ENCODE measurements at regions not wholly inside any gene's neighbourhood (a gene's known extent, or its start where the extent isn't known, plus 50 kb on each side); places are given as distances from the start of the nearest gene placed in this dataset.

DNA sequence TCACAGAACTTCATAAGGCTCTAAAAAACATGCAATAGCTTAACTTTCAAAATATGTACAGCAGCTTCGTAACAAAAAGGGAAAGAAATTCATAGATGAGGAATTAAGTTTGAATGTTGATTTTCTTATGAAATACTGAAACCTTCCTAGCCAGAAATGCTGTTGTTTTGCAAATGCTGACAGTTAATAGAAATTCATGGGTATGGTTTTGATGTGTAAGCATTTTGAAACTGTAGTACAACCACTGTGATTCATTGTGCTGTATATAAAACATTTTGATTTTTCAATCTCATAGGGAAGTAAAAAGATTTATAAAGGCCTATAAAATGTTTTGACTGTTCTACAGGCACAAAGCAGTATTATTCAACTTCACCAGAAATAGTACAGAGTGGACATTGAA, 228.4 kb upstream of the EYS start:
- no peak overlapping the region for H3K4me3 Mint-ChIP-seq
- no peaks in the 10 kb centered on the region for H3K36me3 Mint-ChIP-seq (ENCODE audit: low read depth)
- TF ChIP-seq, protein P1, sequence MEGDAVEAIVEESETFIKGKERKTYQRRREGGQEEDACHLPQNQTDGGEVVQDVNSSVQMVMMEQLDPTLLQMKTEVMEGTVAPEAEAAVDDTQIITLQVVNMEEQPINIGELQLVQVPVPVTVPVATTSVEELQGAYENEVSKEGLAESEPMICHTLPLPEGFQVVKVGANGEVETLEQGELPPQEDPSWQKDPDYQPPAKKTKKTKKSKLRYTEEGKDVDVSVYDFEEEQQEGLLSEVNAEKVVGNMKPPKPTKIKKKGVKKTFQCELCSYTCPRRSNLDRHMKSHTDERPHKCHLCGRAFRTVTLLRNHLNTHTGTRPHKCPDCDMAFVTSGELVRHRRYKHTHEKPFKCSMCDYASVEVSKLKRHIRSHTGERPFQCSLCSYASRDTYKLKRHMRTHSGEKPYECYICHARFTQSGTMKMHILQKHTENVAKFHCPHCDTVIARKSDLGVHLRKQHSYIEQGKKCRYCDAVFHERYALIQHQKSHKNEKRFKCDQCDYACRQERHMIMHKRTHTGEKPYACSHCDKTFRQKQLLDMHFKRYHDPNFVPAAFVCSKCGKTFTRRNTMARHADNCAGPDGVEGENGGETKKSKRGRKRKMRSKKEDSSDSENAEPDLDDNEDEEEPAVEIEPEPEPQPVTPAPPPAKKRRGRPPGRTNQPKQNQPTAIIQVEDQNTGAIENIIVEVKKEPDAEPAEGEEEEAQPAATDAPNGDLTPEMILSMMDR (IDR thresholded peaks at IDR 0.05) = no peak

DNA sequence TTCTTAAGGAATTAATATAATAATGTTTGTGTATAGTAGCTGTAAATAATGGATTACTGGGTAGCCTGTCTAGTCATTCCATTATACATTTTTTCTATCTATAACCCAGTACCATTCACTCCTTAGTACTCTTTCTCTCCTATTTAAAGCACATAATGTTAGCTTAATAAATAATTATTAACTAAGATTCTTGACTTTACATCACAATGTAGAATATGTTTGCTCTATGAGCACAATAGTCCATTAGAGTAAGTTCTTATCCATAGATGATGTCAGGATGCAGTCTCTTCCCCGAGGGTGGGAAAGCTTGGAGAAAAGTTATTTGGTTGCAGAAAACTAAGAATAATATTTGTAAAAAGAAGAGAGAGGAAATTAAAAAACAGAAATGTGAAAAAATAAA, 226.4 kb upstream of the EYS start:
- DNase-seq = no peak
- H3K9me3 Mint-ChIP-seq = peaks cover 6% of the 10 kb centered on the region
- no peaks in the 10 kb centered on the region for H3K27me3 Mint-ChIP-seq (ENCODE audit: low read depth, poor library complexity)
- H3K4me1 Mint-ChIP-seq = no peaks in the 10 kb centered on the region
- no peak overlapping the region for H3K4me3 Mint-ChIP-seq
- H3K36me3 Mint-ChIP-seq (ENCODE audit: low read depth) = no peaks in the 10 kb centered on the region
- TF ChIP-seq, protein P1 (IDR thresholded peaks at IDR 0.05) = no peak
- no peak overlapping the region for H3K27ac Mint-ChIP-seq

More for the DNA sequence above, 228.4 kb upstream of the EYS start:
- no peak overlapping the region for H3K27ac Mint-ChIP-seq
- no peak for DNase-seq
- peaks cover 6% of the 10 kb centered on the region for H3K9me3 Mint-ChIP-seq
- no peaks in the 10 kb centered on the region for H3K4me1 Mint-ChIP-seq
- no peaks in the 10 kb centered on the region for H3K27me3 Mint-ChIP-seq (ENCODE audit: low read depth, poor library complexity)

DNA sequence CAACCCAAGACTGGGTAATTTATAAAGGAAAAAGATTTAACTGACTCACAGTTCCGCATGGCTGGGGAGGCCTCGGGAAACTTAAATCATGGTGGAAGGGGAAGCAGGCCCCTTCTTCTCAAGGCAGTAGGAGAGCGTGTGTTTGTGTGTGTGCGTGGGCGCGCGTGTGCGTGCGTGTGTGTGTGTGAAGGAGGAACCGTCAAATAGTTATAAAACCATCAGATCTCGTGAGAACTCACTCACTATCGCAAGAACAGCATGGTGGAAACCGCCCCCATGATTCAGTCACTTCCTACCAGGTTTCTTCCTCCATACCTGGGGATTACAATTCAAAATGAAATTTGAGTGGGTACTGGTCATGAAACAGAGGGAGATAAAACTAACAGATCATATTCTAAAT, 220.1 kb upstream of the EYS start:
- H3K9me3 Mint-ChIP-seq = no peaks in the 10 kb centered on the region
- H3K4me1 Mint-ChIP-seq = no peaks in the 10 kb centered on the region
- H3K27me3 Mint-ChIP-seq (ENCODE audit: low read depth, poor library complexity) = no peaks in the 10 kb centered on the region
- H3K36me3 Mint-ChIP-seq (ENCODE audit: low read depth) = no peaks in the 10 kb centered on the region
- peak overlapping the region; percentile 29 for H3K4me3 Mint-ChIP-seq
- TF ChIP-seq, protein P1 (IDR thresholded peaks at IDR 0.05) = no peak
- H3K27ac Mint-ChIP-seq = peak overlapping the region; percentile 92
- DNase-seq = no peak

DNA sequence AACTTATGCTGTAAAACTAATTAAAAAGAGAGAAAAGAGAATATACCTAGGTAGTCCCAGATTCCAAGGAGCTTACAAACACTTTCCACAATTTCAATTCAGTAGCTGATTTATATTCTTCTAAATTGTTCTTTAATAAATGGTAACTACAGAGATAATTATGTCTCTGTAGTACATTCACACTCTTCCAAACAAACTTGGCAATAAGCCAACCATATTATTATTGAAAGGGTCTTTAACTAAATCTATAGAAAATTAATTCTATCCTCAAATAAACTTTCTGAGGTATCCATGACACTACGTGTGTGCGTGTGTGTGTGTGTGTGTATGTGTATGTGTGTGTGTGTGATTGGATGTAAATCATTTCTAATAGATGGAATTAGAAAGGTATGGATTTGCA, 217.4 kb upstream of the EYS start:
- TF ChIP-seq, protein P1 (IDR thresholded peaks at IDR 0.05) = no peak
- no peak overlapping the region for H3K27ac Mint-ChIP-seq
- no peaks in the 10 kb centered on the region for H3K9me3 Mint-ChIP-seq
- H3K4me1 Mint-ChIP-seq = no peaks in the 10 kb centered on the region
- H3K4me3 Mint-ChIP-seq = no peak overlapping the region
- no peak for DNase-seq
- H3K27me3 Mint-ChIP-seq (ENCODE audit: low read depth, poor library complexity) = no peaks in the 10 kb centered on the region
- no peaks in the 10 kb centered on the region for H3K36me3 Mint-ChIP-seq (ENCODE audit: low read depth)

DNA sequence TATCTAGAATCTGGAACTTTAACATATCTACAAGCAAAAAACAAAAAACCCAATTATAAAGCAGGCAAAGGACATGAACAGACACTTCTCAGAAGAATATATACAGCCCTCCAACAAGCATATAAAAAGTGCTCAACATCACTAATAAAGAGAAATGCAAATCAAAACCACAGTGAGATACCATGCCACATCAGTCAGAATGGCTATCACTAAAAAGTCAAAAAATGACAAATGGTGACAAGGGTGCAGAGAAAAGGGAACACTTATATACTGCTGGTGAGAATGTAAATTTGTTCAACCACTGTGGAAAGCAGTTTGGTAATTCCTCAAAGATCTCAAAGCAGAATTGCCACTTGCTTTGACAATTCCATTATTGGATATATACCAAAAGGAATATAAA, 215.0 kb upstream of the EYS start:
- Mint-ChIP-seq H3K27me3 (ENCODE audit: low read depth, poor library complexity) (no peaks in the 10 kb centered on the region), H3K4me1 (no peaks in the 10 kb centered on the region), H3K4me3 (no peak overlapping the region), H3K9me3 (no peaks in the 10 kb centered on the region), H3K27ac (no peak overlapping the region), H3K36me3 (ENCODE audit: low read depth) (no peaks in the 10 kb centered on the region)
- TF ChIP-seq, protein P1 (IDR thresholded peaks at IDR 0.05) = no peak
- no peak for DNase-seq

DNA sequence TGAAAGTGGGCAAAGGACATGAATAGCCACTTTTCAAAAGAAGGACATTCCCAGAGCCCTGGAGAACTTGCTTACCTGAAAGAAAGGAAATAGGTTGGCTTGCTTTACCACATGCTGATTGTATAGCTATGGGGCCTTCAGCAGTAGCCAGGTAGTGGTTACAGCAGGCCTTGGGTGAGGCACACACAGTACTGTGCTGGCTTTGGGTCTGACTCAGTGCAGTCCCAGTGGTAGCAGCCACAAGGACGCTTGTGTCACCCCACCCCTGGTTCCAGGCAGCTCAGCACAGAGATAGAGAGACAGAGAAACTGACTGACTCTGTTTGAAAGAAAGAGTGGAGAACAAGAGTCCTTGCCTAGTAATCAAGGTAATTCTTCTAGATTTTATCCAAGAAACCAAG, 201.0 kb upstream of the EYS start:
- H3K4me1 Mint-ChIP-seq = no peaks in the 10 kb centered on the region
- no peak overlapping the region for H3K4me3 Mint-ChIP-seq
- no peaks in the 10 kb centered on the region for H3K36me3 Mint-ChIP-seq (ENCODE audit: low read depth)
- no peaks in the 10 kb centered on the region for H3K27me3 Mint-ChIP-seq (ENCODE audit: low read depth, poor library complexity)
- H3K9me3 Mint-ChIP-seq = peaks cover 4% of the 10 kb centered on the region
- TF ChIP-seq, protein P1 (IDR thresholded peaks at IDR 0.05) = no peak
- H3K27ac Mint-ChIP-seq = no peak overlapping the region
- no peak for DNase-seq
